Right atrium auricular region (tissue), 2 donors: ENCODE measurements at regions not wholly inside any gene's neighbourhood (a gene's known extent, or its start where the extent isn't known, plus 50 kb on each side); places are given as distances from the start of the nearest gene placed in this dataset.
"Not testable (repeated sequence)": the region's sequence is repeated elsewhere in the genome, so short reads cannot be mapped to it uniquely, and the experiment has no call there.

Experiments
- DNase-seq: peaks from one replicate; pipeline ENCODE4 v3.0.0-alpha.2; 2019; ENCODE audit warnings: low spot score
- H3K27ac ChIP-seq, 2 donors: fragments of 200-600 bp; sonication (generic); 1 replicate in 1 of 2; 2 replicates in 1 of 2; pipeline ENCODE4 v1.5.1; 2016 to 2019
- H3K27me3 ChIP-seq, 2 donors: fragments of 200-600 bp; sonication (generic); one replicate each; pipeline versions ENCODE4 v1.5.1 to v1.6.0; 2017 to 2019
- H3K36me3 ChIP-seq: fragments of 200-600 bp; sonication (generic); one replicate; pipeline ENCODE4 v1.5.1; 2016
- H3K4me1 ChIP-seq, 2 donors: fragments of 200-600 bp; sonication (generic); one replicate each; pipeline versions ENCODE4 v1.5.1 to v1.6.0; 2017 to 2019
- H3K4me3 ChIP-seq, 2 donors: fragments of 200-600 bp; sonication (generic); 1 replicate in 1 of 2; 2 replicates in 1 of 2; pipeline ENCODE4 v1.5.1; 2017 to 2019; ENCODE audit warnings: mild to moderate bottlenecking in 1 of 2, moderate library complexity in 1 of 2
- H3K9me3 ChIP-seq, 2 donors: fragments of 200-600 bp; sonication (generic); one replicate each; pipeline ENCODE4 v1.5.1; 2019
- TF ChIP-seq, protein P1 (sequence below), 2 donors: fragments of 200-600 bp; sonication (generic); IDR thresholded peaks; one replicate each; pipeline ENCODE4 v1.5.1; 2019; ENCODE audit warnings: antibody characterized with exemption in 2 of 2

DNA sequence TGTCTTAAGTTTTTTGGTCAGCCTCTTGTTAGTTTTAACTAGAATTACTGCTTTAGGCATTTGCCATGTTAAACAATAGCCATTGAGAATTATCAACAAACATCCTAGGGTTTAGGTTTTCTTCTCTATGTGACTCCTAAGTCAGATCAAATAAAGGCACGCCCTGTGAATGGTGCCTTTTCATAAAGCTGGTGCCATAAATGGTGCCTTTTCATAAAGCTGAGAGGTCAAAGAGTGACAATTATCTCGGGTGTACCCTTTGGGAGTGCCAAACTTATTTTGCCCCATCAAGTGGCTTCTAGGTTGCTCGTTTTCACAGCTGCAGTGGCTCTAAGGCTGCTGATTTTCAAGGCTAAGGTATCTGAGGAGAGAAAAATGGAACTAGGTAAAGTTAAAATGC is 391.6 kb downstream of the DMRTA1 start:
- no peak overlapping the region for H3K27ac ChIP-seq
- no peak for DNase-seq
- TF ChIP-seq, protein P1, sequence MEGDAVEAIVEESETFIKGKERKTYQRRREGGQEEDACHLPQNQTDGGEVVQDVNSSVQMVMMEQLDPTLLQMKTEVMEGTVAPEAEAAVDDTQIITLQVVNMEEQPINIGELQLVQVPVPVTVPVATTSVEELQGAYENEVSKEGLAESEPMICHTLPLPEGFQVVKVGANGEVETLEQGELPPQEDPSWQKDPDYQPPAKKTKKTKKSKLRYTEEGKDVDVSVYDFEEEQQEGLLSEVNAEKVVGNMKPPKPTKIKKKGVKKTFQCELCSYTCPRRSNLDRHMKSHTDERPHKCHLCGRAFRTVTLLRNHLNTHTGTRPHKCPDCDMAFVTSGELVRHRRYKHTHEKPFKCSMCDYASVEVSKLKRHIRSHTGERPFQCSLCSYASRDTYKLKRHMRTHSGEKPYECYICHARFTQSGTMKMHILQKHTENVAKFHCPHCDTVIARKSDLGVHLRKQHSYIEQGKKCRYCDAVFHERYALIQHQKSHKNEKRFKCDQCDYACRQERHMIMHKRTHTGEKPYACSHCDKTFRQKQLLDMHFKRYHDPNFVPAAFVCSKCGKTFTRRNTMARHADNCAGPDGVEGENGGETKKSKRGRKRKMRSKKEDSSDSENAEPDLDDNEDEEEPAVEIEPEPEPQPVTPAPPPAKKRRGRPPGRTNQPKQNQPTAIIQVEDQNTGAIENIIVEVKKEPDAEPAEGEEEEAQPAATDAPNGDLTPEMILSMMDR (IDR thresholded peaks at IDR 0.05), result no peak
- H3K4me1 ChIP-seq, result no peaks in the 10 kb centered on the region
- no peaks in the 10 kb centered on the region for H3K9me3 ChIP-seq
- no peaks in the 10 kb centered on the region for H3K27me3 ChIP-seq
- no peak overlapping the region for H3K4me3 ChIP-seq
- H3K36me3 ChIP-seq, result no peaks in the 10 kb centered on the region

DNA sequence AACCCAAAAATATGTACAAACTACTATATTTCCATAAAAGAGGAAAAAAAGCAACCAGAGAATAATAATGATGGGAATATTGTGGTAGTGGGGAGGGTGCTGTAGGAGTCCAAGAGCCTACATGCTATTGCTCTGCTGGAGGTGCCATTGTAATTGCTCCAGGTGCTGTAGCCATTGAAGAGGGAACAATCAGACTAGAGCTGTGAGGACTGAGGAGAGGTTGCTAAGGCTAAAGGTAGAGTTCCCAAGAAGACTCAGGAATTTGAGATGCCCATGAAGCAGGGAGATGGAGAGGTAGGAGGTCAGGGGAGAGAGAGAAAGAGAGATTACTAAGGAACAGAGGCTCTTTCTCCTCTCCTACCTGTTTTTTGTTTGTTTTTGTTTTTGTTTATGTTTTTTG is 394.0 kb downstream of the DMRTA1 start:
- Histone ChIP-seq H3K36me3 (no peaks in the 10 kb centered on the region), H3K9me3 (peaks cover 5 to 12% of the 10 kb centered on the region in 2 donors), H3K4me1 (no peaks in the 10 kb centered on the region), H3K27me3 (no peaks in the 10 kb centered on the region), H3K27ac (no peak overlapping the region), H3K4me3 (no peak overlapping the region)
- DNase-seq, result no peak
- TF ChIP-seq, protein P1 (IDR thresholded peaks at IDR 0.05), result no peak

DNA sequence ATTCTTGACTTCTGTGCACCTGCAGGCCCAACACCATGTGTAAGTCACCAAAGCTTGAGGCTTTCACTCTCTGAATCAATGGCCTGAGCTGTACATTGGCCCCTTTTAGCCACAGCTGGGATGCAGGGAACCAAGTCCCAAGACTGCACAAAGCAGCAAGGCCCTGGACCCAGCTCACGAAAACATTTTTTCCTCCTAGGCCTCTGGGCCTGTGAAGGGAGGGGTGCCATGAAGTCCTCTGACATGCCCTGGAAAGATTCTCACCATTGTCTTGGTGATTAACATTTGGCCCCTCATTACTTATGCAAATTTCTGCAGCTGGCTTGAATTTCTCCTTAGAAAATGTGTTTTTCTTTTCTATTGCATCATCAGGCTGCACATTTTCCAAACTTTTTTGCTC is 398.6 kb downstream of the DMRTA1 start:
- not testable (repeated sequence) for H3K27me3 ChIP-seq, H3K36me3 ChIP-seq, H3K27ac ChIP-seq, DNase-seq, H3K4me1 ChIP-seq, H3K4me3 ChIP-seq
- peaks cover 11 to 37% of the 10 kb centered on the region in 2 donors for H3K9me3 ChIP-seq

DNA sequence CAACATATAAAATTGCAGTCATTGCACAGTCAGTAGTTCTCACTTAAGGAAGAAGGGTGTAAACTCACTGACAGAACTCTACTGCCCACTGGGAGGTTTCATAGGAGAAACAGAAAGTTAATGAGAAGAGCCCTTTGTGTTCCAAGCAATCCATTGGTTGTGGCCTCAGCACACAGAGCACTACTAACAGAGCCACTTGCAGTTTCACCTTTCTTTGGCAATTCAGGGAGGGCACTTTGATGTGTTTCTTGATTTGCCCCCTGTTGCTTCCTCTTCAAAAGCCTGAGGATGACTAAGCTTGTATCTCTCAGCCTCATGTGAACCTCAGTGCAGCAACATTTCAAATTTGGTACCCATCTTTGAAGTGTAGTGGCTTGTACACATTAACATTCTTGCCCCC is 409.4 kb downstream of the DMRTA1 start:
- no peaks in the 10 kb centered on the region for H3K4me1 ChIP-seq
- no peaks in the 10 kb centered on the region for H3K36me3 ChIP-seq
- H3K27ac ChIP-seq, result no peak overlapping the region
- no peak for DNase-seq
- peaks cover 0 to 12% of the 10 kb centered on the region in 2 donors for H3K9me3 ChIP-seq
- no peaks in the 10 kb centered on the region for H3K27me3 ChIP-seq
- TF ChIP-seq, protein P1 (IDR thresholded peaks at IDR 0.05), result no peak
- H3K4me3 ChIP-seq, result no peak overlapping the region

DNA sequence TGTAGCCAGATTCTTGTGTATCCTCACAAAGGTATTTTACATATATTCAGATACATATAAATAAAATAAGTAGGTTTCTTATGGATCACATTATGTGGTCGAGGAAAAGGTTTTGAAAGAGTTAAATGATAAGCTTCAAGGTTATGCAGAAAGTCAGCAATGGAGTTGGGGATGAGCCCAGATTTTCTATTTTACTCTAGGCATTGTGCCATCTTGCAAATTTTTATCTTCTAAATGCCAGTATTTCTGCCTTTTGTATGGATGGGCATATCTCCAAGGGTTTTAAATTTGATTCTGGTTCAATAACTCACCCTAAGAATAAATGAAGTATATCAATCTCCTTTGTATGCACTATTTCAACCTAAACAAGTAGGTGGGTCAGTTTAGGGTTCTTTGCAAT is 410.7 kb downstream of the DMRTA1 start:
- TF ChIP-seq, protein P1 (IDR thresholded peaks at IDR 0.05), result no peak
- DNase-seq, result no peak
- H3K27ac ChIP-seq, result no peak overlapping the region

DNA sequence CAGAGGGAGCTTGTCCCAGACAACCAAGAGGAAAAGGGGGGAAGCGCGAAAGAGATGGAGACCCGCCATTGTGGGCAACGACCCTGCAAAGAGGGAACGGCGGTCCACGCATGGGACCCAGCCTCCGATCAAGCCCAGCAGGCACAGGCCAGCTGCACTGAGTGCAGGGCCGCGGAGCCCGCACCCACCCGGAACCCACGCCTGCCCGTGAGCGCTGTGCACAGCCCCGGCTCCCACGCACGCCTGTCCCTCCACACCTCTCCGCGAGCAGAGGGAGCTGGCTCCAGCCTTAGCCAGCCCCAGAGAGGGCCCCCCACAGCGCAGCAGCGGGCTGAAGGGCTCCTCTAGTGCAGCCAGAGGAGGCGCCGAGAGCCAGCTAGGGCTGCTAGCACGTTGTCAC is 416.5 kb downstream of the DMRTA1 start:
- Histone ChIP-seq H3K4me3 (no peak overlapping the region), H3K27ac (no peak overlapping the region), H3K27me3 (no peaks in the 10 kb centered on the region), H3K9me3 (peaks cover 0 to 12% of the 10 kb centered on the region in 2 donors), H3K4me1 (no peaks in the 10 kb centered on the region), H3K36me3 (no peaks in the 10 kb centered on the region)
- TF ChIP-seq, protein P1 (IDR thresholded peaks at IDR 0.05), result no peak
- no peak for DNase-seq

More for the DNA sequence above, 410.7 kb downstream of the DMRTA1 start:
- H3K9me3 ChIP-seq, result peaks cover 0 to 12% of the 10 kb centered on the region in 2 donors
- no peaks in the 10 kb centered on the region for H3K36me3 ChIP-seq
- H3K27me3 ChIP-seq, result no peaks in the 10 kb centered on the region
- H3K4me3 ChIP-seq, result no peak overlapping the region
- H3K4me1 ChIP-seq, result no peaks in the 10 kb centered on the region
